HG03196 (cell line): ENCODE measurements at regions not wholly inside any gene's neighbourhood (a gene's known extent, or its start where the extent isn't known, plus 50 kb on each side); places are given as distances from the start of the nearest gene placed in this dataset.

ENCODE experiments used
- ATAC-seq: cut with Tn5 transposase; IDR thresholded peaks from one replicate; pipeline ENCODE4 v1.9.1; 2021; ENCODE audit not compliant: unreplicated experiment

- ATAC-seq, result no peak
These were observed 701.7 kb upstream of the EPHA7 start for GRCh38 chr6:94121094-94121493.

GRCh38 chr6:94099072-94099471, 679.7 kb upstream of the EPHA7 start:
- ATAC-seq, result no peak

- ATAC-seq, result no peak
These were observed 676.6 kb upstream of the EPHA7 start for GRCh38 chr6:94095961-94096360.

GRCh38 chr6:94089941-94090340, 670.6 kb upstream of the EPHA7 start:
- no peak for ATAC-seq

- no peak for ATAC-seq
These were observed 669.5 kb upstream of the EPHA7 start for GRCh38 chr6:94088870-94089269.

GRCh38 chr6:94074764-94075163, 655.4 kb upstream of the EPHA7 start:
- ATAC-seq, result no peak

GRCh38 chr6:94071835-94072234, 652.5 kb upstream of the EPHA7 start:
- no peak for ATAC-seq

- ATAC-seq, result no peak
These were observed 646.5 kb upstream of the EPHA7 start for GRCh38 chr6:94065707-94066337.

GRCh38 chr6:94052749-94053148, 633.4 kb upstream of the EPHA7 start:
- no peak for ATAC-seq

- ATAC-seq, result no peak
These were observed 631.2 kb upstream of the EPHA7 start for GRCh38 chr6:94050515-94050914.

GRCh38 chr6:94049001-94049400, 629.6 kb upstream of the EPHA7 start:
- ATAC-seq, result no peak

- ATAC-seq, result no peak
These were observed 625.9 kb upstream of the EPHA7 start for GRCh38 chr6:94045099-94045829.

- ATAC-seq, result no peak
These were observed 622.8 kb upstream of the EPHA7 start for GRCh38 chr6:94041945-94042709.

GRCh38 chr6:94036024-94036423, 616.7 kb upstream of the EPHA7 start:
- ATAC-seq, result no peak

- ATAC-seq, result no peak
These were observed 608.0 kb upstream of the EPHA7 start for GRCh38 chr6:94027374-94027773.

- no peak for ATAC-seq
These were observed 607.2 kb upstream of the EPHA7 start for GRCh38 chr6:94026575-94026974.

GRCh38 chr6:94005835-94006234, 586.5 kb upstream of the EPHA7 start:
- ATAC-seq, result no peak

- ATAC-seq, result no peak
These were observed 573.6 kb upstream of the EPHA7 start for GRCh38 chr6:93992976-93993375.

- ATAC-seq, result no peak
These were observed 570.3 kb upstream of the EPHA7 start for GRCh38 chr6:93989630-93990029.

- no peak for ATAC-seq
These were observed 566.6 kb upstream of the EPHA7 start for GRCh38 chr6:93985953-93986352.

- ATAC-seq, result no peak
These were observed 555.8 kb upstream of the EPHA7 start for GRCh38 chr6:93975159-93975558.

- ATAC-seq, result no peak
These were observed 555.0 kb upstream of the EPHA7 start for GRCh38 chr6:93974332-93974731.
